ENCODE measurements at regions not wholly inside any gene's neighbourhood (a gene's known extent, or its start where the extent isn't known, plus 50 kb on each side); places are given as distances from the start of the nearest gene placed in this dataset.

DNA sequence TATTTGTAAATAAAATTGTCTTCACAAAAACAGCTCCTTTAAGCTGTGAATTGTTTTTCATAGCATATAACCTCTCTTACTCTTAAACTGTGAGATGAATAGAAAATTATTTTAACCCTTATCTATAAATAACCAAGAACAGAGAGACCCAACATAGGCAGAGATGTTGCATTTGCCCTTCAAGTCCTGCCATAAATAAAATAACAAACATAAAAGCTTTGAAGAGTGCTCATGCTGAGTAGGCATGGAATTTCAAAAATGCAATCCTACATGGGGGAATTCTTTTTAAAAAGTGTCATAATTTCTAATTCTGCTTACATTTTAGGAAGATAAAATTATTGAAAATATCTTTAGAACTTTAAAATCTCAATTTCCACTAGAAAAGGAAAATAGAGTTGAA, 124.1 kb upstream of the FERD3L start:
- TF ChIP-seq NFE2L2 (IDR thresholded peaks at IDR 0.05; ENCODE audit: low read depth, low read length) = no peak
- no peak for TF ChIP-seq CTCF (conservative IDR thresholded peaks at IDR 0.05; ENCODE audit: low read depth, low read length)
- no peak for TF ChIP-seq MXI1 (IDR thresholded peaks at IDR 0.05; ENCODE audit: borderline replicate concordance, low read depth, low read length)
- TF ChIP-seq CHD1 (IDR thresholded peaks at IDR 0.05; ENCODE audit: low read depth, low read length) = no peak
- no peak for TF ChIP-seq POLR2A (IDR thresholded peaks at IDR 0.05; ENCODE audit: low read depth, low read length)
- no peak for TF ChIP-seq CEBPB (IDR thresholded peaks at IDR 0.05; ENCODE audit: low read depth, low read length)
- TF ChIP-seq FOS (IDR thresholded peaks at IDR 0.05; ENCODE audit: low read depth, low read length) = no peak
